ENCODE measurements at regions not wholly inside any gene's neighbourhood (a gene's known extent, or its start where the extent isn't known, plus 50 kb on each side); places are given as distances from the start of the nearest gene placed in this dataset.
"Not testable (repeated sequence)": the region's sequence is repeated elsewhere in the genome, so short reads cannot be mapped to it uniquely, and the experiment has no call there.

- DNase-seq (ENCODE audit: low read depth): no peak
Measured at GRCh38 chr2:145909175-145909755, 1389.3 kb upstream of the ZEB2 start.

GRCh38 chr2:145906354-145906753, 1386.4 kb upstream of the ZEB2 start:
- DNase-seq (ENCODE audit: low read depth): no peak

DNA sequence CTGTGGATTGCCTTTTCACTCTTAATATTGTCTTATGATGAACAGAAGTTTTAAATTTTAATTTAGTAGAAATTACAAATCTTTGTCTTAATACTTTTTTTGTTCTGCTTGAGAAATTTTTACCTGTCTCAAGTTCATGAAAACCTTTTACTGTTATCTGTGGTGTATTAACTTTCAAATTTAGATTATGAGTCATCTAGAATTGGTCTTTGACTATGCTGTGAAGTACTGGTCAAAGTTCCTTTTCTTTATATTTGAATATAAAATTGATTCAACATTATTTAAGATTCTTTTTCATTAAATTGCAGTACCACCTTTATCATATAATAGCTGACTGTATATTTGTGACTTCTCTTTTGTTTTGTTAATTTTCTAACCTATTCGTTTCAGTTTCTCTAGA, 1385.5 kb upstream of the ZEB2 start:
- DNase-seq (ENCODE audit: low read depth): no peak

- no peak for DNase-seq (ENCODE audit: low read depth)
Measured at GRCh38 chr2:145897151-145897550, 1377.2 kb upstream of the ZEB2 start.

- DNase-seq (ENCODE audit: low read depth): no peak
Measured at GRCh38 chr2:145887915-145888314, 1368.0 kb upstream of the ZEB2 start.

GRCh38 chr2:145880997-145881396, 1361.1 kb upstream of the ZEB2 start:
- DNase-seq (ENCODE audit: low read depth): not testable (repeated sequence)

DNA sequence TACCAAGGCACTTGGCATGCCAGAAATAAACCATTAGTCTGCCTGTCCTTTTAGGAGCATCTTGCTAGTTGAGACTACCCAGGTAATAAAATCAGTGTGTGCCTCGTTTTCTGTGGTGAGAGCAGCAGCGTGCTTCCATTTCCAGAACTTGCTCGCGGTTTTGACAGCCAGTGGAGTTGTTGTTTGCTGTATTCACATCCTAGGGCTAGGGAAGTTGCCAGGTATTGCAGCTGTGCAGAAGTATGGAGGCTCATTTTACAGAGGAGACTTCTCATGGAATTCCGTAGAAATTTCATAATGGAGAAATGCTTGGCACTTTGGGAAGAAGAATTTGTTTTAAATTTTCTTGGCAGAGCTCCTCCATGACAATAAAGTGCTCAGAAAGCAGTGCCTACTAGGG, 1355.1 kb upstream of the ZEB2 start:
- no peak for DNase-seq (ENCODE audit: low read depth)

DNA sequence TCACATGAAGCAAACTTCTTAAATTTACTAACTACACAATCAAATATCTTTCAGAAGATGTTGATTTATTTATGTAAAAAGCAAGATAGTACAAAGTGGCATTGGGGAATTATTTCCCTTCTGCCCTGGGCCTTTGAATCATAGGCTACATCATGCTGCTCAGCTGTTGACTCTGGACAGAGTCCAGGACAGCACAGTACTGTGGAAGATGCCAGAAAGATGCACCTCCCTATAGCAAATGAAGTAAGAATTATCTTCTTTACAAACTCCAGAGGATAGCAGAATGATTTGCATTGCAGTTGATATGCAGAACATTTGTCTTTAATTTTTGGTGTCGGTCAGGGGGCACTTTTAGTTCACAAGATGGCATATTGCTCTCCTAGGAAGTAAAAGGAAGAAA, 1354.5 kb upstream of the ZEB2 start:
- no peak for DNase-seq (ENCODE audit: low read depth)

DNA sequence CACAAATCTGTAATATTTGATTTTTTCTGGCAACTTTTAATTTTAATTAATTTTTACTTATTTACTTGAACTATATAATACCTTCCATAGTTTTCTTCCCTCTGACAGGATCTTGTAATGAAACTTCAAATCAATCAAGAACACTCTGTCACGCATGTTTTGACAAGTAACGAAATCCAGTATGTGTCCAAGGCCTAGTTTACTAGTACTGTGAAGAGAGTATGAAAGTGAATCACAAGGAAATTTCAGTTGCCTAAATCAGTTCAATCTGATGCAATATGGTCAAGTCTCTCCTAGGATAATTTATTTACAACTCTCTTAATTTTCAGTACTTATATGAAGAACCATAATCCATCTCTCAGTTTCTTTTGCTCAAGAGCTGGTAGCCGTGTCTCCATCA, 1344.6 kb upstream of the ZEB2 start:
- DNase-seq (ENCODE audit: low read depth): no peak

DNA sequence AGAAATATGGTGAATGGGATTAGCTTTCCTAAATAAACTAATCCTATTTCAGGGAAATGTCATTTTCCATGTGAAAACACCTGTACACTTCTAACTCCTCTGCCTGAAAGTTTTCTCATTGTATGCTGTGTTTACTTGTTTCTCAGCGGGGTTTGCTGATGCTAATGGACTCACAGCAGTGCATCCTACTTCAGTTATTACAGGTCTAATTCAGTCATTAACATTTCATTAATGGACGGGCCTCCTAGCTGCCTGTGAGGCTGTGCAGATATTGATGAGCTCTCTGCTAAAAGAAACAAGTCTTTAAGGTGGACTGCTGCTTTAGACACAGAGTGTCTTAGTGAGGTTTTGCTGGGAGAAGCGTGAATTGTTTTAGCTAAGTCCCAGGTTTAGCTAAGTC, 1342.0 kb upstream of the ZEB2 start:
- no peak for DNase-seq (ENCODE audit: low read depth)

DNA sequence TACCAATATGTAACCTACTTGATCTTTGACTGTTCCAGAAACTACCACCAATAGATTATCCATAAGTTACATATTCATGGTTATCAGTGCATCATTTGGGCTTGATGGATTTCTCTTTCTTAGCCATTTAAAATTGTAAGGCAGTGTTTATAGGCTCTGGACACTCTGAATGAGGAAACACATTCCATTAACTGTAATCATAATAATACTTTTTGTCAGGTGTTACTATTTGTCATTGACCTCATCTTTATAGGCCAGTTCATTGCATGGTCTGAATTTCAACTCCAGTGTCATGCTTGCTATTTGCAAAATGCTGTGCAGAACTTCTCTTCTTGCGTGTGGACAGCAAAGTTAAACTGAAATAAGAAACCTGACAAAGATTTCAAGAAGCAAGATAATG, 1340.2 kb upstream of the ZEB2 start:
- no peak for DNase-seq (ENCODE audit: low read depth)

GRCh38 chr2:145855142-145855541, 1335.2 kb upstream of the ZEB2 start:
- DNase-seq (ENCODE audit: low read depth): no peak

DNA sequence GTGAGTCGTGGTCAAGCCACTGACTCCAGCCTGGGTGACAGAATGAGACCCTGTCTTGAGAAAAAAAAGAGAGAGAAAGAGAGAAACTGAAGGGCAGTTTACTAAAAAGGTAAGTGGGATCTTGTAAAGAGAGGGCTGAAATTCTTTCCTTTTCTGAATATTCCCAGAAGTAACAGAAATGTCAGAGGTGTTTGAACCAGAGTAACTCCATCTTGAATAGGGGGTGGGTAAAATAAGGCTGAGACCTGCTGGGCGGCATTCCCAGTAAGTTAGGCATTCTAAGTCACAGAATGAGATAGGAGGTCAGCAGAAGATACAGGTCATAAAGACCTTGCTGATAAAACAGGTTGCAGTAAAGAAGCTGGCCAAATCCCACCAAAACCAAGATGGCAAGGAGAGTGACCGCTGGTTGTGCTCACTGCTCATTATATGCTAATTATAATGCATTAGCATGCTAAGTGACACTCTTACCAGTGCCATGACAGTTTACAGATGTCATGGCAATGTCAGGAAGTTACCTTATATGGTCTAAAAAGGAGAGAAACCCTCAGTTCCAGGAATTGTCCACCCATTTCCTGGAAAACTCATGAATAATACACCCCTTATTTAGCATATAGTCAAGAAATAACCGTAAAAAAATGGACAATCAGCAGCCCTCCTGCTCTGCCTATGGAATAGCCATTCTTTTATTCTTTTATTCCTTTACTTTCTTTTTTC, 1334.3 kb upstream of the ZEB2 start:
- DNase-seq (ENCODE audit: low read depth): no peak

DNA sequence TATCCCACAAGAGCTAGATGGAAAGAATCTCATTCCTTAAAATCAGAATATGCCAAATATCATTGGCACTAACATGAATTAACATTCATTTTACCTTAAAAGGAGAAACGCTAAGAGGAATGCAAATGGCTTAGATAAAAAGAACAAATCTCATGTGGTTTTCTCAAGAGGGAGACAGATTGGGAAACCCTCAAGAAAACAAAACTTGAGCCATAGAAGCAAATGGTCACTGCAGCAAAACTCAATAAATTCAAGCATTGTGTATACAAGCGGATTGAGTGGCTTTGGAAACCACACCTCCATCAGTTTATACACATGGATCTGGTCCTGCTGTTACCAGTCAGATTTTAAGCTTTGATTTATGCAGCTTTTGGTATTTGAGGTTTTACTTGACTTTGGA, 1331.8 kb upstream of the ZEB2 start:
- no peak for DNase-seq (ENCODE audit: low read depth)

DNA sequence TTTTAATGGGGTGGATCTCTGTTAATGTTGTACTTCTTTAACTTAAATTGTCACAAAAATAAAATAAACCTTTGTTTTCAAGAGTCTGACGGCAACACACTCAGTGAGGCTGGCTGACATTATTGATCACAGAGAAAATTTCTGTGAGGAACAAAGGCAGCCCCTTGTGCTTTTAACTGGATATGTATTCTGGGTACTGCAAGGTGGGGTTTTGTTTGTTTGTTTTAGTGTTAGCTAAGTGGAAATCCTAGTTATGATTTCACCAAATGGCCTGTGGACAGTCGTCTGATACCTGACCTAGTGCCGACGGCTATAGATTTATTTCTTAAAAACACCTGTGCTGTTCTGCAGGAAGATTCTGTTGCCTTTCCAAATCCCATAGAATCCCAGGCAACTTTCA, 1329.5 kb upstream of the ZEB2 start:
- DNase-seq (ENCODE audit: low read depth): no peak

GRCh38 chr2:145846982-145847381, 1327.1 kb upstream of the ZEB2 start:
- no peak for DNase-seq (ENCODE audit: low read depth)

- no peak for DNase-seq (ENCODE audit: low read depth)
Measured at GRCh38 chr2:145845923-145846322, 1326.0 kb upstream of the ZEB2 start.

GRCh38 chr2:145845207-145845894, 1325.4 kb upstream of the ZEB2 start:
- DNase-seq (ENCODE audit: low read depth): no peak

DNA sequence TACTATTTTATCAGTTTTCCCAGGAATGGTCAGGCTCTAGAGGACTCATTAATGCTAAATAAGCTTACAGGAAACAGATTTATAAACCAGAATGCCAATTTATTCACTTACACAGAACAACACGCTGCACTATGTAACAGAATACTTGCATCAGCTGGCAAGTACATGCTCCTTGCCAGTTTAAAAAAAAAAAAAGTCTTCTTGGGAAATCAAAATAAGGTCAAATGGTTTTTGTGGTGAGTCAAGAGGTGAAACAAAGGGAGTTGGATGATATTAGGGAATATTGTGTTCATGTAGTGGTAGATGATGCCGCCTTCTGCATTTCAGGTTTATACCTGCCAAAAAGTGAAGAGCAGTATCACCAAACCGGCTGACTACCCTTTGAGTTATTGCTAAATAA, 1322.1 kb upstream of the ZEB2 start:
- DNase-seq (ENCODE audit: low read depth): no peak

GRCh38 chr2:145836986-145837385, 1317.1 kb upstream of the ZEB2 start:
- DNase-seq (ENCODE audit: low read depth): no peak

DNA sequence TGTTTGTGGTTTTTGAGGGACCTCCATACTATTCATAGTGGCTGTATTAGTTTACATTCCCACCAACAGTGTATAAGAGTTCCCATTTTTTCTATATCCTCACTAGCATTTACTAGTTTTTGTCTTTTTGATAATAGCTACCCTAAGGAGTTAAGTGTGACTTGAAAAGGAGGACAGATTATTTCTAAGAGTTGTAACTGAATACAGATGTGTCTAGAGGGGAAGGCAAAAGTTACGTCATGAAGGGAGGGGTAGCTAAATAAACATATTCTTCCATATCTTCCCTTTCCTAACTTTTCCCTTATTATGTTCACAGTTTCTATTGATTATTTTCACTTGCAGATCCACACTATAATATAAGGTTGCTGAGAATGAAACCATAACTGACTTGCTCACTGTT, 1315.7 kb upstream of the ZEB2 start:
- no peak for DNase-seq (ENCODE audit: low read depth)

- DNase-seq (ENCODE audit: low read depth): no peak
Measured at GRCh38 chr2:145832681-145833080, 1312.8 kb upstream of the ZEB2 start.

DNA sequence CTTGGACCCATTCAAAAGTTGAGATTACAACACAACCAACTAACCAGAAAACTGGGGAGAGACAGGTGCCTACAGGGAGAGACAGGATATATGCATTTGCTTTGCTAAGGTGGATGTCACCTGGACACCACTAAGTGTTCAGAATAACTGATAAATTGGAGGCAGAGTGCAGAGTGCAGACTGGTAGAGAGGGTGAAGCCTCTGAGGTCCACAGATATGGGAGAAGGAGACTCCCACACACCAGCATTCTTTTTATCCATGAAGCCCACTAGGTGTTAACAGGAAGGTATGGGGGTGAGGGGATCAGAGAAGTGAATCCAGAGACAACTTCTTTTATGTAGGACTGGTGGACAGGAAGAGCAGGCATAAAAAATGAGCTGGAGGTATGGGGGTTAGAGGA, 1310.0 kb upstream of the ZEB2 start:
- DNase-seq (ENCODE audit: low read depth): no peak

GRCh38 chr2:145827235-145827634, 1307.3 kb upstream of the ZEB2 start:
- DNase-seq (ENCODE audit: low read depth): no peak
